ENCODE measurements at regions not wholly inside any gene's neighbourhood (a gene's known extent, or its start where the extent isn't known, plus 50 kb on each side); places are given as distances from the start of the nearest gene placed in this dataset.

GRCh38 chr1:218501161-218501560 is 156.0 kb downstream of the TGFB2 start:
- no peaks in the 10 kb centered on the region for H3K36me3 Mint-ChIP-seq (ENCODE audit: insufficient read depth, unreplicated experiment)
- ChIA-PET CTCF (interaction anchor here (0.6 kb wide), 1 partner anchor 8 kb away, joined by 3 read pairs; no protein-coding TSS in a partner anchor), POLR2A (no interaction called here)
- TF ChIP-seq CTCF (IDR thresholded peaks at IDR 0.05; ENCODE audit: insufficient read depth in 1 of 2, low read depth in 1 of 2, low read length in 1 of 2, severe bottlenecking in 1 of 2, unreplicated experiment in 1 of 2): no peak
- Histone ChIP-seq H3K9me3 (peaks cover 1% of the 10 kb centered on the region), H3K27me3 (replicated peaks; ENCODE audit: control insufficient read depth, insufficient read depth, low read length) (no peaks in the 10 kb centered on the region), H3K4me1 (peaks cover 27% of the 10 kb centered on the region), H3K36me3 (ENCODE audit: control insufficient read depth, insufficient read depth, low read length) (no peaks in the 10 kb centered on the region), H3K4me3 (ENCODE audit: low read depth, low read length) (no peak overlapping the region)
- H3K27me3 Mint-ChIP-seq (ENCODE audit: insufficient read depth, unreplicated experiment): no peaks in the 10 kb centered on the region
- H3K4me1 Mint-ChIP-seq (ENCODE audit: low read depth, unreplicated experiment): peaks cover 20% of the 10 kb centered on the region
- BruUV-seq (replicated peaks): no TSS peak
- peaks cover 28% of the 10 kb centered on the region for H3K9me3 Mint-ChIP-seq (ENCODE audit: unreplicated experiment)
- no peak overlapping the region for H3K4me3 Mint-ChIP-seq (ENCODE audit: unreplicated experiment)
- no peak overlapping the region for H3K27ac Mint-ChIP-seq (ENCODE audit: unreplicated experiment)
- no peak for DNase-seq
- intact Hi-C loops (cut with micrococcal nuclease; ENCODE audit: unreplicated experiment): no loop called here

- no peak for TF ChIP-seq CTCF (IDR thresholded peaks at IDR 0.05; ENCODE audit: insufficient read depth in 1 of 2, low read depth in 1 of 2, low read length in 1 of 2, severe bottlenecking in 1 of 2, unreplicated experiment in 1 of 2)
- H3K27me3 Mint-ChIP-seq (ENCODE audit: insufficient read depth, unreplicated experiment): no peaks in the 10 kb centered on the region
- no TSS peak for BruUV-seq (replicated peaks)
- Histone ChIP-seq H3K27me3 (replicated peaks; ENCODE audit: control insufficient read depth, insufficient read depth, low read length) (no peaks in the 10 kb centered on the region), H3K9me3 (peaks cover 14% of the 10 kb centered on the region), H3K36me3 (ENCODE audit: control insufficient read depth, insufficient read depth, low read length) (no peaks in the 10 kb centered on the region), H3K4me3 (ENCODE audit: low read depth, low read length) (no peak overlapping the region), H3K4me1 (peaks cover 20% of the 10 kb centered on the region)
- ChIA-PET CTCF (no interaction called here), POLR2A (no interaction called here)
- H3K9me3 Mint-ChIP-seq (ENCODE audit: unreplicated experiment): peaks cover 35% of the 10 kb centered on the region
- H3K4me3 Mint-ChIP-seq (ENCODE audit: unreplicated experiment): no peak overlapping the region
- intact Hi-C loops (cut with micrococcal nuclease; ENCODE audit: unreplicated experiment): no loop called here
- no peak for DNase-seq
- H3K27ac Mint-ChIP-seq (ENCODE audit: unreplicated experiment): no peak overlapping the region
- H3K36me3 Mint-ChIP-seq (ENCODE audit: insufficient read depth, unreplicated experiment): no peaks in the 10 kb centered on the region
- H3K4me1 Mint-ChIP-seq (ENCODE audit: low read depth, unreplicated experiment): peaks cover 15% of the 10 kb centered on the region
Measured at GRCh38 chr1:218502383-218502782, 157.2 kb downstream of the TGFB2 start.

- POLR2A ChIA-PET: no interaction called here
- H3K4me3 Mint-ChIP-seq (ENCODE audit: unreplicated experiment): no peak overlapping the region
Measured at GRCh38 chr1:218503102-218503501, 158.0 kb downstream of the TGFB2 start.

More at GRCh38 chr1:218503102-218503501, 158.0 kb downstream of the TGFB2 start:
- intact Hi-C loops (cut with micrococcal nuclease; ENCODE audit: unreplicated experiment): no loop called here
- H3K36me3 Mint-ChIP-seq (ENCODE audit: insufficient read depth, unreplicated experiment): no peaks in the 10 kb centered on the region
- Histone ChIP-seq H3K9me3 (peaks cover 21% of the 10 kb centered on the region), H3K4me1 (peaks cover 13% of the 10 kb centered on the region), H3K4me3 (ENCODE audit: low read depth, low read length) (no peak overlapping the region), H3K36me3 (ENCODE audit: control insufficient read depth, insufficient read depth, low read length) (no peaks in the 10 kb centered on the region), H3K27me3 (replicated peaks; ENCODE audit: control insufficient read depth, insufficient read depth, low read length) (no peaks in the 10 kb centered on the region)
- H3K27me3 Mint-ChIP-seq (ENCODE audit: insufficient read depth, unreplicated experiment): no peaks in the 10 kb centered on the region
- no peak for TF ChIP-seq CTCF (IDR thresholded peaks at IDR 0.05; ENCODE audit: insufficient read depth in 1 of 2, low read depth in 1 of 2, low read length in 1 of 2, severe bottlenecking in 1 of 2, unreplicated experiment in 1 of 2)
- CTCF ChIA-PET: no interaction called here
- no peak overlapping the region for H3K27ac Mint-ChIP-seq (ENCODE audit: unreplicated experiment)
- H3K4me1 Mint-ChIP-seq (ENCODE audit: low read depth, unreplicated experiment): peaks cover 12% of the 10 kb centered on the region
- DNase-seq: no peak
- no TSS peak for BruUV-seq (replicated peaks)
- peaks cover 38% of the 10 kb centered on the region for H3K9me3 Mint-ChIP-seq (ENCODE audit: unreplicated experiment)
